ENCODE measurements at regions not wholly inside any gene's neighbourhood (a gene's known extent, or its start where the extent isn't known, plus 50 kb on each side); places are given as distances from the start of the nearest gene placed in this dataset.

DNA sequence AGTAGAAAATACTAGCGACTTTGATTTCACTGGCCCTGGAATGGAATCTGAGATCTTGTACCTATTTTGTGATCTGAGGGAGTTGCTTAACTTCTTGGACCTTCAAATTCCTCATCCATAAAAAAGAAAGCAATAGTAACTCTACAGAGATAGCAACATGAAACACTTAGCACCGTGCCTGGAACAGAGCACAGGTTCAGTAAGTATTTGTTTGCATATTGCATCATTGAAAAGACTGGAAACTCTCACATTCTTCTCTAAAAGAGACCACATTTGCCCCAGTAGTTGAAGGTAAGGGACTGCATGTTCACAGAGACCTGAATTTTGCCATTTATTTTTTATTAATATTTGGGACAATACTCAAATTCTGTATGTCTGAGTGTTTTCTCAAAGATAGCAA lies 358.1 kb downstream of the COG6 start:
- H3K4me3 ChIP-seq (ENCODE audit: low read length) = no peak overlapping the region
- TF ChIP-seq, protein P1, sequence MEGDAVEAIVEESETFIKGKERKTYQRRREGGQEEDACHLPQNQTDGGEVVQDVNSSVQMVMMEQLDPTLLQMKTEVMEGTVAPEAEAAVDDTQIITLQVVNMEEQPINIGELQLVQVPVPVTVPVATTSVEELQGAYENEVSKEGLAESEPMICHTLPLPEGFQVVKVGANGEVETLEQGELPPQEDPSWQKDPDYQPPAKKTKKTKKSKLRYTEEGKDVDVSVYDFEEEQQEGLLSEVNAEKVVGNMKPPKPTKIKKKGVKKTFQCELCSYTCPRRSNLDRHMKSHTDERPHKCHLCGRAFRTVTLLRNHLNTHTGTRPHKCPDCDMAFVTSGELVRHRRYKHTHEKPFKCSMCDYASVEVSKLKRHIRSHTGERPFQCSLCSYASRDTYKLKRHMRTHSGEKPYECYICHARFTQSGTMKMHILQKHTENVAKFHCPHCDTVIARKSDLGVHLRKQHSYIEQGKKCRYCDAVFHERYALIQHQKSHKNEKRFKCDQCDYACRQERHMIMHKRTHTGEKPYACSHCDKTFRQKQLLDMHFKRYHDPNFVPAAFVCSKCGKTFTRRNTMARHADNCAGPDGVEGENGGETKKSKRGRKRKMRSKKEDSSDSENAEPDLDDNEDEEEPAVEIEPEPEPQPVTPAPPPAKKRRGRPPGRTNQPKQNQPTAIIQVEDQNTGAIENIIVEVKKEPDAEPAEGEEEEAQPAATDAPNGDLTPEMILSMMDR (conservative IDR thresholded peaks at IDR 0.05; ENCODE audit: low read length) = no peak
- DNase-seq (ENCODE audit: low read depth) = no peak

DNA sequence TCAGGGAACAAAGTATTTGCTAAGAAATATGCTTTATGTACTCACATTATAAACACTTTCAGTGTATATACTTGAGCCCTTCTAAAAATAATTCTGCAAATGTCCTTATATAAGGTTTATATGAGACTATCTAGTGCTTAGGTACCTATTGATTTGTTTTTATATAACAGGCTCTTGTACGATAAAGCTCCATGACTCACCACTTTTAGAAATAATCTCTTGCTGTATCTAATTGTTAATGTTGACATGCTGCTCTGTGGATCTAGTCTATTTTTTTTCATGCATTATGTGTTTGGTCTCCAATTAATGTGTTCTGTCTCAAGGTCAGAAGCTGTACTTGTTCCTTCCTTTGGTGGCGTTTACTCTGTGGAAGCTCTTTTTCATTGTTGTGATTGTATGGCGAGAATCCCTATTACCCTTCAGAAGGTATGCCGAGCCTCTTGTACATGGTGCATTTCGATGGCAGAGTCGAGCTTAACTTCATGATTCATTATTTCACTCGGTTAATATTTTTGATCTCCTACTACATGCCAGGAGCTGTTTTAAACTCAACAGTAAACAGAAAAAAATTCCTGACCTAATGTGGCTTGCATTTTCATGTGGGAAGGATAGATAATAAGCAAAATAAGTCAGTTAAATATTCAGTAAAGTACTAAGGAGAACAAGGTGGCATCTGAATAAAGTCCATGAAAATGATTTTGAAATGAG lies 361.6 kb downstream of the COG6 start:
- TF ChIP-seq, protein P1 (conservative IDR thresholded peaks at IDR 0.05; ENCODE audit: low read length) = no peak
- no peak for DNase-seq (ENCODE audit: low read depth)
- no peak overlapping the region for H3K4me3 ChIP-seq (ENCODE audit: low read length)

GRCh38 chr13:40017662-40018262 lies 362.3 kb downstream of the COG6 start:
- TF ChIP-seq, protein P1 (conservative IDR thresholded peaks at IDR 0.05; ENCODE audit: low read length) = no peak
- no peak for DNase-seq (ENCODE audit: low read depth)
- no peak overlapping the region for H3K4me3 ChIP-seq (ENCODE audit: low read length)

DNA sequence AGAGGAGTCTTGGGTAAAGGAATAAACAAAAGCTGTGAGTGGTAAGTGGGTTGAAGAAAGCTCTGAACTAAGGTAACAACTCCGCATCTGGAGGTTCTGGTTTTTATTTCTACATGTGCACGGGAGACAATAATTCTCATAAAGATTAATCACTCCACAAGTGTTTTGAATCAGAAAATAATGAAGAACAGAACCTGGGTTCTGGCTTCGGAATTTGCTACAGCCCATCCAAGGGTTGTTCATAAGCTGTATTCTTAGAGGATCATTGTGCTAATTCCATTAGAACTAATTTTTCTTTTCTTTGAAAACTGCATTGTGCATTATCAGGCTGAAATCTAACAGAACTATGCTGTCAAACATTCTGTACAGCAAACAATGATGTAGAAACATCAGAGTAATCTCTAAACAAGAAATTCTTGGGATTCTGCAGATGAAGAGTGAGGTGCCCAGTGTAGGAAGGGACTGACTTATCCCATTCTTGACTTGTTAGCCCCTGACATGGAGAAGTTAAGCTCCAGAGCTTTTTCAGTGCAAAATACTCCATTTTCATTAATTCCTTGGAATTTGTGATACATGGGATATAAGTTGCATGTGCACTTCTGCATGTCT lies 368.2 kb downstream of the COG6 start:
- peak; percentile 20 for DNase-seq (ENCODE audit: low read depth)
- TF ChIP-seq, protein P1 (conservative IDR thresholded peaks at IDR 0.05; ENCODE audit: low read length) = no peak
- no peak overlapping the region for H3K4me3 ChIP-seq (ENCODE audit: low read length)

- DNase-seq (ENCODE audit: low read depth) = no peak
- TF ChIP-seq, protein P1 (conservative IDR thresholded peaks at IDR 0.05; ENCODE audit: low read length) = no peak
Measured at GRCh38 chr13:40024204-40024966, 368.9 kb downstream of the COG6 start.

GRCh38 chr13:40024967-40025714 lies 369.7 kb downstream of the COG6 start:
- TF ChIP-seq, protein P1 (conservative IDR thresholded peaks at IDR 0.05; ENCODE audit: low read length) = no peak
- H3K4me3 ChIP-seq (ENCODE audit: low read length) = no peak overlapping the region
- no peak for DNase-seq (ENCODE audit: low read depth)

More at GRCh38 chr13:40024204-40024966, 368.9 kb downstream of the COG6 start:
- no peak overlapping the region for H3K4me3 ChIP-seq (ENCODE audit: low read length)

Measured in AG10803 (cell line).